HepG2 (cell line): ENCODE measurements at regions not wholly inside any gene's neighbourhood (a gene's known extent, or its start where the extent isn't known, plus 50 kb on each side); places are given as distances from the start of the nearest gene placed in this dataset.

Experiments
- BRCA1 ChIP-seq: sonication (generic); formaldehyde crosslinking; IDR thresholded peaks from 2 replicates; pipeline ENCODE4 v1.4.0; 2020; ENCODE audit warnings: missing genetic modification reagents
- EED ChIP-seq: sonication (generic); formaldehyde crosslinking; IDR thresholded peaks from 2 replicates; pipeline ENCODE4 v1.5.0; 2020; ENCODE audit warnings: mild to moderate bottlenecking, missing genetic modification reagents
- GATA4 ChIP-seq: sonication (generic); IDR thresholded peaks from 2 replicates; pipeline ENCODE4 v1.6.1; 2016; ENCODE audit warnings: antibody characterized with exemption, low read depth, borderline replicate concordance
- GATAD2A ChIP-seq: IDR thresholded peaks from 2 replicates; pipeline ENCODE4 v1.6.1; 2016
- IRX3 ChIP-seq: sonication (generic); formaldehyde crosslinking; IDR thresholded peaks from 2 replicates; pipeline ENCODE4 v1.8.1; 2023; ENCODE audit warnings: mild to moderate bottlenecking, low read depth, missing genetic modification reagents, borderline replicate concordance
- KAT2B ChIP-seq: fragments of 150-350 bp; IDR thresholded peaks from 2 replicates; pipeline ENCODE4 v1.6.1; 2014; ENCODE audit warnings: low read depth, low read length, borderline replicate concordance
- MED1 ChIP-seq: sonication (generic); formaldehyde crosslinking; IDR thresholded peaks from 2 replicates; pipeline ENCODE4 v1.4.0; 2020; ENCODE audit warnings: missing genetic modification reagents
- MED13 ChIP-seq: sonication (generic); formaldehyde crosslinking; IDR thresholded peaks from 2 replicates; pipeline ENCODE4 v1.5.0; 2020; ENCODE audit warnings: missing genetic modification reagents
- MXD4 ChIP-seq: IDR thresholded peaks from 2 replicates; pipeline ENCODE4 v1.6.1; 2016; ENCODE audit warnings: mild to moderate bottlenecking, missing biosample characterization, missing genetic modification reagents
- NCOR1 ChIP-seq: fragments of 200-600 bp; sonication (generic); IDR thresholded peaks from 2 replicates; pipeline ENCODE4 v1.7.0; 2017; ENCODE audit warnings: antibody characterized with exemption, low read length, borderline replicate concordance
- ONECUT2 ChIP-seq: sonication (generic); formaldehyde crosslinking; IDR thresholded peaks from 2 replicates; pipeline ENCODE4 v1.4.0; 2020; ENCODE audit warnings: missing genetic modification reagents
- RARG ChIP-seq: sonication (generic); formaldehyde crosslinking; IDR thresholded peaks from 2 replicates; pipeline ENCODE4 v1.4.0; 2020; ENCODE audit warnings: low read depth, mild to moderate bottlenecking, missing genetic modification reagents
- SALL2 ChIP-seq: sonication (generic); formaldehyde crosslinking; IDR thresholded peaks from 2 replicates; pipeline ENCODE4 v1.8.1; 2023; ENCODE audit warnings: mild to moderate bottlenecking, missing genetic modification reagents, inconsistent platforms
- SAP130 ChIP-seq: IDR thresholded peaks from 2 replicates; pipeline ENCODE4 v1.6.1; 2016; ENCODE audit warnings: low read depth
- SMC3 ChIP-seq: IDR thresholded peaks from 2 replicates; pipeline ENCODE4 v1.6.1; 2011; ENCODE audit warnings: low read length, improper control_type of control experiment
- SRF ChIP-seq: IDR thresholded peaks from 2 replicates; pipeline ENCODE4 v1.6.1; 2011; ENCODE audit warnings: mild to moderate bottlenecking, low read depth, low read length, moderate library complexity
- TIGD3 ChIP-seq: sonication (generic); formaldehyde crosslinking; IDR thresholded peaks from 2 replicates; pipeline ENCODE4 v1.5.1; 2020; ENCODE audit warnings: mild to moderate bottlenecking, missing genetic modification reagents, borderline replicate concordance
- ZNF552 ChIP-seq: sonication (generic); formaldehyde crosslinking; IDR thresholded peaks from 2 replicates; pipeline ENCODE4 v1.9.0; 2022; ENCODE audit warnings: missing genetic modification reagents, mild to moderate bottlenecking, borderline replicate concordance
- ZNF572 ChIP-seq: sonication (generic); formaldehyde crosslinking; IDR thresholded peaks from 2 replicates; pipeline ENCODE4 v1.5.1; 2020; ENCODE audit warnings: mild to moderate bottlenecking, missing genetic modification reagents
- TF ChIP-seq, protein P1 (sequence below): sonication (generic); formaldehyde crosslinking; IDR thresholded peaks from 2 replicates; pipeline ENCODE4 v1.5.0; 2020; ENCODE audit warnings: missing genetic modification reagents
- TF ChIP-seq, protein P2 (sequence below): sonication (generic); formaldehyde crosslinking; IDR thresholded peaks from 2 replicates; pipeline ENCODE4 v1.4.0; 2020; ENCODE audit warnings: missing genetic modification reagents, borderline replicate concordance

DNA sequence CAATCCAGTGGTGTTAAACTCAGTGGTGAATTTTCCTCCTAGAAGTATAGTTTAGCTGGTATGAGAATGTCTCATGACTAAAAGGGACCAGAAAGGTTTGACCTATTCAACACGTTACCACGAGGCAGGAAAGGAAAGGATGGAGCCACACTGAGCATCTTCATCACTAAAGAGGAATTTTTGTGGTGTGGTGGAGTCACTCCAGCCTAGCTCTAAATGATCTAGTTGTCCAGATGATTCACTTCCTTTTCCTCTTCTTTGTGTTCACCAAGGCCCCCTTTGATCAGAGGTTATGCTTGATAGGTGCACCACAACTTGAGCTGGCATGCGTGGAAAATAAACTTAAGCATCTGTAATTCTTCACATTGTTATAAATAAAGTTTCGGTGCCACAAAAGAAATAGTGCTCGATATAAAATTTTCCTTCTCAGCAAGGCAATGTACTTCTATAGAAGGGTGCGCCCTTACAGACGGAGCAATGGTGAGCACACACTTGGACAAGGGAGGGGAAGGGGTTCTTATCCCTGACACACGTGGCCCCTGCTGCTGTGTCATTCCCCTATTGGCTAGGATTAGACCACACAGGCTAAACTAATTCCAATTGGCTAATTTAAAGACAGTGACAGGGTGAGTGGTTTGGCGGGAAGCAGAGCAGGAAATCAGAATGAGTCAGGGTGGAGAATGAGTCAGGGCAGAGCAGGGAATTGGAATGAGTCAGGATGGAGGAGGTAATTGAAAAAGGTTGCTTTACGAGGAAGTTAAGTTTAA, 254.6 kb downstream of the HS3ST3A1 start (continued):
- TF ChIP-seq BRCA1 (CRISPR knock-in tag) (no peak), GATAD2A (CRISPR knock-in tag) (no peak), KAT2B (no peak), SALL2 (no peak), TIGD3 (CRISPR knock-in tag) (no peak), NCOR1 (no peak), GATA4 (no peak), MXD4 (CRISPR knock-in tag) (no peak), SMC3 (no peak), SAP130 (CRISPR knock-in tag) (no peak), SRF (no peak), IRX3 (CRISPR knock-in tag) (no peak), MED13 (no peak), MED1 (CRISPR knock-in tag) (0 out of 2 replicates have a peak, but pooled peaks have one; percentile 24), ZNF552 (CRISPR knock-in tag) (no peak), RARG (CRISPR knock-in tag) (no peak), ONECUT2 (CRISPR knock-in tag) (no peak), EED (CRISPR knock-in tag) (no peak), ZNF572 (CRISPR knock-in tag) (no peak)
- TF ChIP-seq, protein P1, sequence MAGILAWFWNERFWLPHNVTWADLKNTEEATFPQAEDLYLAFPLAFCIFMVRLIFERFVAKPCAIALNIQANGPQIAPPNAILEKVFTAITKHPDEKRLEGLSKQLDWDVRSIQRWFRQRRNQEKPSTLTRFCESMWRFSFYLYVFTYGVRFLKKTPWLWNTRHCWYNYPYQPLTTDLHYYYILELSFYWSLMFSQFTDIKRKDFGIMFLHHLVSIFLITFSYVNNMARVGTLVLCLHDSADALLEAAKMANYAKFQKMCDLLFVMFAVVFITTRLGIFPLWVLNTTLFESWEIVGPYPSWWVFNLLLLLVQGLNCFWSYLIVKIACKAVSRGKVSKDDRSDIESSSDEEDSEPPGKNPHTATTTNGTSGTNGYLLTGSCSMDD (CRISPR knock-in tag), result no peak
- TF ChIP-seq, protein P2, sequence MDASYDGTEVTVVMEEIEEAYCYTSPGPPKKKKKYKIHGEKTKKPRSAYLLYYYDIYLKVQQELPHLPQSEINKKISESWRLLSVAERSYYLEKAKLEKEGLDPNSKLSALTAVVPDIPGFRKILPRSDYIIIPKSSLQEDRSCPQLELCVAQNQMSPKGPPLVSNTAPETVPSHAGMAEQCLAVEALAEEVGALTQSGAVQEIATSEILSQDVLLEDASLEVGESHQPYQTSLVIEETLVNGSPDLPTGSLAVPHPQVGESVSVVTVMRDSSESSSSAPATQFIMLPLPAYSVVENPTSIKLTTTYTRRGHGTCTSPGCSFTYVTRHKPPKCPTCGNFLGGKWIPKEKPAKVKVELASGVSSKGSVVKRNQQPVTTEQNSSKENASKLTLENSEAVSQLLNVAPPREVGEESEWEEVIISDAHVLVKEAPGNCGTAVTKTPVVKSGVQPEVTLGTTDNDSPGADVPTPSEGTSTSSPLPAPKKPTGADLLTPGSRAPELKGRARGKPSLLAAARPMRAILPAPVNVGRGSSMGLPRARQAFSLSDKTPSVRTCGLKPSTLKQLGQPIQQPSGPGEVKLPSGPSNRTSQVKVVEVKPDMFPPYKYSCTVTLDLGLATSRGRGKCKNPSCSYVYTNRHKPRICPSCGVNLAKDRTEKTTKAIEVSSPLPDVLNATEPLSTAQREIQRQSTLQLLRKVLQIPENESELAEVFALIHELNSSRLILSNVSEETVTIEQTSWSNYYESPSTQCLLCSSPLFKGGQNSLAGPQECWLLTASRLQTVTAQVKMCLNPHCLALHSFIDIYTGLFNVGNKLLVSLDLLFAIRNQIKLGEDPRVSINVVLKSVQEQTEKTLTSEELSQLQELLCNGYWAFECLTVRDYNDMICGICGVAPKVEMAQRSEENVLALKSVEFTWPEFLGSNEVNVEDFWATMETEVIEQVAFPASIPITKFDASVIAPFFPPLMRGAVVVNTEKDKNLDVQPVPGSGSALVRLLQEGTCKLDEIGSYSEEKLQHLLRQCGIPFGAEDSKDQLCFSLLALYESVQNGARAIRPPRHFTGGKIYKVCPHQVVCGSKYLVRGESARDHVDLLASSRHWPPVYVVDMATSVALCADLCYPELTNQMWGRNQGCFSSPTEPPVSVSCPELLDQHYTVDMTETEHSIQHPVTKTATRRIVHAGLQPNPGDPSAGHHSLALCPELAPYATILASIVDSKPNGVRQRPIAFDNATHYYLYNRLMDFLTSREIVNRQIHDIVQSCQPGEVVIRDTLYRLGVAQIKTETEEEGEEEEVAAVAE (CRISPR knock-in tag), result no peak
